GM19035 (cell line): ENCODE measurements at regions not wholly inside any gene's neighbourhood (a gene's known extent, or its start where the extent isn't known, plus 50 kb on each side); places are given as distances from the start of the nearest gene placed in this dataset.

Source experiments
- ATAC-seq: cut with Tn5 transposase; IDR thresholded peaks from one replicate; pipeline ENCODE4 v1.9.1; 2021; ENCODE audit not compliant: unreplicated experiment

- ATAC-seq = no peak
Measured at GRCh38 chr10:76735866-76736265, 901.7 kb downstream of the KCNMA1 start.

GRCh38 chr10:76733441-76733936 is 904.1 kb downstream of the KCNMA1 start:
- ATAC-seq = no peak

GRCh38 chr10:76732306-76732705 is 905.3 kb downstream of the KCNMA1 start:
- no peak for ATAC-seq

- no peak for ATAC-seq
Measured at GRCh38 chr10:76729841-76730487, 907.6 kb downstream of the KCNMA1 start.

- ATAC-seq = no peak
Measured at GRCh38 chr10:76729346-76729745, 908.3 kb downstream of the KCNMA1 start.

- ATAC-seq = no peak
Measured at GRCh38 chr10:76727038-76727437, 910.6 kb downstream of the KCNMA1 start.

GRCh38 chr10:76723844-76724243 is 913.8 kb downstream of the KCNMA1 start:
- no peak for ATAC-seq

GRCh38 chr10:76721891-76722505 is 915.6 kb downstream of the KCNMA1 start:
- ATAC-seq = no peak

- no peak for ATAC-seq
Measured at GRCh38 chr10:76719006-76719405, 918.6 kb downstream of the KCNMA1 start.

- ATAC-seq = no peak
Measured at GRCh38 chr10:76717141-76717540, 920.5 kb downstream of the KCNMA1 start.

- no peak for ATAC-seq
Measured at GRCh38 chr10:76711222-76711997, 926.2 kb downstream of the KCNMA1 start.

GRCh38 chr10:76700241-76700640 is 937.4 kb downstream of the KCNMA1 start:
- no peak for ATAC-seq

- ATAC-seq = no peak
Measured at GRCh38 chr10:76697923-76698322, 939.7 kb downstream of the KCNMA1 start.

GRCh38 chr10:76695069-76695468 is 942.5 kb downstream of the KCNMA1 start:
- ATAC-seq = no peak

- ATAC-seq = no peak
Measured at GRCh38 chr10:76686201-76686600, 951.4 kb downstream of the KCNMA1 start.

GRCh38 chr10:76684968-76685367 is 952.6 kb downstream of the KCNMA1 start:
- no peak for ATAC-seq

- ATAC-seq = no peak
Measured at GRCh38 chr10:76681153-76681552, 956.5 kb downstream of the KCNMA1 start.

- ATAC-seq = no peak
Measured at GRCh38 chr10:76679030-76679429, 958.6 kb downstream of the KCNMA1 start.

GRCh38 chr10:76675951-76676587 is 961.5 kb downstream of the KCNMA1 start:
- no peak for ATAC-seq

GRCh38 chr10:76675561-76675950 is 962.1 kb downstream of the KCNMA1 start:
- no peak for ATAC-seq
